Ovary (tissue), 3 donors: ENCODE measurements at regions not wholly inside any gene's neighbourhood (a gene's known extent, or its start where the extent isn't known, plus 50 kb on each side); places are given as distances from the start of the nearest gene placed in this dataset.

Experiments used
- EP300 ChIP-seq: sonication (generic); formaldehyde crosslinking; IDR thresholded peaks from one replicate; pipeline ENCODE4 v1.6.1; 2017; ENCODE audit warnings: antibody characterized with exemption
- POLR2A ChIP-seq: fragments of 450-650 bp; IDR thresholded peaks from one replicate; pipeline ENCODE4 v1.6.1; 2017; ENCODE audit warnings: antibody characterized with exemption, mild to moderate bottlenecking, moderate library complexity
- TF ChIP-seq, protein P1 (sequence below), 3 donors: fragments of 450-650 bp in 2 of 3; fragments of 200-600 bp in 1 of 3; IDR thresholded peaks; one replicate each; pipeline versions ENCODE4 v1.5.1 to v1.8.0; 2016 to 2022; ENCODE audit warnings: antibody characterized with exemption in 3 of 3, mild to moderate bottlenecking in 1 of 3
- donor health status: DM: no; HTN: no; CAD: no.

DNA sequence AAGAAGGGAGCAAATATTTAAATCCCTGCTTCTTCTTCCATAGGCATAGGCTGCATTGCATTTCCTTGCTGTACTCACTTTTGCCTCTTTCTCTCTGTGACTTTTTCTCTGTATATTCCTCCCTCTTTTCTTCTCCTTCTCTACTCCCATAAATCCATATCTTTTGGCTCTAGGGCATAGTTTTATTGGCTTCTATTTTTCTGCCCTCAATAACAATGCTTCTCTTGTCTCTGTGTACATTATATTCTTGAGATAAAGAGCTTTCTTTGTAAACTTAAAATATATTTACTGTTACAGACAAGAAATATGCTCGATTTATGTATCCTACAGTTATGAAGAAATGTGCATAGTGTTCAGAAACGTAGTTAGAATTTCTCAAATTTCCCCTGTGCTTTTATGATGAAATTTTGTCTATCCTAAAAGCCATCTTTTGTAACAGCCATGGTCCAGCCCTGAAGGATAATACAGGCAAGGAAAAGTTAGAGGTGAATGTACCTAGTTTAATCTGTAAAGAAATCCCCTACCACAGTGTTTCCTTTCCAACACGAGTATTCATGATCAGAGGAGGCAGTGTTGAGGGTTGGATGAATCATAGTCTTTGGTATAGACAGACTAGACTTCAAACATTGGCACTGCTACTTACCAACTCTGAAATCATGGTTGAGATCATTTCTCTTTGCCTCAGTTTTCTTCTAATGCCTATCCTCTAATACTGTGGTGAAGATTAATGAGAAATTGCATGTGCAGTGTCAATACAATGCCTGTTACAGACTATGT lies 173.3 kb upstream of the FAR2 start:
- TF ChIP-seq, protein P1, sequence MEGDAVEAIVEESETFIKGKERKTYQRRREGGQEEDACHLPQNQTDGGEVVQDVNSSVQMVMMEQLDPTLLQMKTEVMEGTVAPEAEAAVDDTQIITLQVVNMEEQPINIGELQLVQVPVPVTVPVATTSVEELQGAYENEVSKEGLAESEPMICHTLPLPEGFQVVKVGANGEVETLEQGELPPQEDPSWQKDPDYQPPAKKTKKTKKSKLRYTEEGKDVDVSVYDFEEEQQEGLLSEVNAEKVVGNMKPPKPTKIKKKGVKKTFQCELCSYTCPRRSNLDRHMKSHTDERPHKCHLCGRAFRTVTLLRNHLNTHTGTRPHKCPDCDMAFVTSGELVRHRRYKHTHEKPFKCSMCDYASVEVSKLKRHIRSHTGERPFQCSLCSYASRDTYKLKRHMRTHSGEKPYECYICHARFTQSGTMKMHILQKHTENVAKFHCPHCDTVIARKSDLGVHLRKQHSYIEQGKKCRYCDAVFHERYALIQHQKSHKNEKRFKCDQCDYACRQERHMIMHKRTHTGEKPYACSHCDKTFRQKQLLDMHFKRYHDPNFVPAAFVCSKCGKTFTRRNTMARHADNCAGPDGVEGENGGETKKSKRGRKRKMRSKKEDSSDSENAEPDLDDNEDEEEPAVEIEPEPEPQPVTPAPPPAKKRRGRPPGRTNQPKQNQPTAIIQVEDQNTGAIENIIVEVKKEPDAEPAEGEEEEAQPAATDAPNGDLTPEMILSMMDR (IDR thresholded peaks at IDR 0.05): no peak
- TF ChIP-seq POLR2A: no peak
- TF ChIP-seq EP300: no peak
